Uterus (tissue), 3 donors: ENCODE measurements at regions not wholly inside any gene's neighbourhood (a gene's known extent, or its start where the extent isn't known, plus 50 kb on each side); places are given as distances from the start of the nearest gene placed in this dataset.
"Not testable (repeated sequence)": the region's sequence is repeated elsewhere in the genome, so short reads cannot be mapped to it uniquely, and the experiment has no call there.

Experiments
- DNase-seq, 2 donors: peaks; one replicate each; pipeline ENCODE4 v3.0.0-alpha.2; 2019 to 2020
- H3K27ac ChIP-seq, 2 donors: fragments of 200-600 bp; sonication (generic); 1 replicate in 1 of 2; 2 replicates in 1 of 2; pipeline ENCODE4 v1.5.1; 2016 to 2018
- H3K27me3 ChIP-seq, 2 donors: fragments of 200-600 bp; sonication (generic); one replicate each; pipeline ENCODE4 v1.5.1; 2018 to 2019; ENCODE audit warnings: control low read depth in 1 of 2
- H3K36me3 ChIP-seq, 2 donors: fragments of 200-600 bp; sonication (generic); one replicate each; pipeline ENCODE4 v1.5.1; 2019; ENCODE audit warnings: control low read depth in 1 of 2
- H3K4me1 ChIP-seq, 2 donors: fragments of 200-600 bp; sonication (generic); one replicate each; pipeline ENCODE4 v1.5.1; 2018 to 2019; ENCODE audit warnings: control low read depth in 1 of 2
- H3K4me3 ChIP-seq, 2 donors: fragments of 200-600 bp; sonication (generic); 1 replicate in 1 of 2; 2 replicates in 1 of 2; pipeline ENCODE4 v1.5.1; 2018 to 2019; ENCODE audit warnings: mild to moderate bottlenecking in 1 of 2
- H3K9me3 ChIP-seq, 2 donors: fragments of 200-600 bp; sonication (generic); one replicate each; pipeline ENCODE4 v1.5.1; 2019; ENCODE audit warnings: control low read depth in 1 of 2
- POLR2A ChIP-seq, 2 donors: fragments of 450-650 bp; IDR thresholded peaks; one replicate each; pipeline ENCODE4 v1.6.1; 2016; ENCODE audit warnings: antibody characterized with exemption in 2 of 2, mild to moderate bottlenecking in 1 of 2, moderate library complexity in 1 of 2
- intact Hi-C: fragments of 100-400 bp; cut with DNase I; formaldehyde crosslinking; loops from one replicate; pipeline ENCODE4 v1.15.1; 2023; ENCODE audit warnings: low total_unique reads
- TF ChIP-seq, protein P1 (sequence below), 4 experiments: fragments of 200-600 bp in 2 of 4; fragments of 450-650 bp in 2 of 4; sonication (generic) in 2 of 4; IDR thresholded peaks; one replicate each; pipeline ENCODE4 v1.5.1; 2016 to 2019; ENCODE audit warnings: antibody characterized with exemption in 4 of 4, mild to moderate bottlenecking in 2 of 4, moderate library complexity in 1 of 4
- donor health status: DM: yes; HTN: yes; CAD: no.

DNA sequence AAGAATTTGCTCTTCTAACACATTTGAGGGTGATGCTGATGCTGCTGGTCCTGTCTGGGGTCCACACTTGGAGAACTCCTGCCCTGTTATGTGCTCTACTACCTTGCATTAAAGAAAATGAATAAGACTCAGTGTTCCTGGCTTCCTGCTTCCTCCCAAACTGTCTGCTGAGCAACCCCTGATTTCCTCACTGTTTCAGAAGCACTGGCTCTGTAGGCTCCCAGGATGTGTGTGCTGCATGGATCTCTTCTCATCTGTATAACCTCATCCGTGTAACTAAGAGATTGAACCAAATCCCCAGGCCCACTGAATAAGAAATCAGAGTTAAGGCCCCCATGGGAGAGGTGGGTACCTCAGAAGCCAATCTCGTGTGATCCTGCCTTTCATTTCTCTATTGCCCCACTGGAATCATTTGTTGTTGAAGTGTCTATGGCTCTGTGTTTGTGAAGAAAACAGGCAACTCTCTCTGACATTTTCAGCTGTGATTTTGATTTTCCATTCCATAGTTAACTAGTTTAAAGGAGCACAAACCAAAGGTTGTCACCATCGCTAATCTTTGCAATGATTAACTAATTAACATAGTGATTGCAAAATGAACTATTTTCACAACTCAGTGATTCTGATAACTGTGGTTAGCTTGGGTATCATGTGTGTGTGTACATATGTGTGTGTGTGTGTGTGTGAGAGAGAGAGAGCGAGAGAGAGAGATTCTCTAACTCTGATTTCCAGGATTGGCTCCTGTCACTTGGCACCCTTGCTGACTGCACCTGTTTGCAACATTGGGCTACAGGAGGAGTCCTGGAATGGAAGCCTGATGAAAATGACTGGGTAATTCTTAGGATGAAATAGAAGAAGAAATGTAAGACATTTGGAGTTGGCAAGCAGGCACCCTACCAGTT, 196.2 kb downstream of the SLC38A4 start:
- peaks cover 0 to 4% of the 10 kb centered on the region in 2 donors for H3K9me3 ChIP-seq
- no peaks in the 10 kb centered on the region for H3K36me3 ChIP-seq
- no peaks in the 10 kb centered on the region for H3K4me1 ChIP-seq
- no peak overlapping the region for H3K27ac ChIP-seq
- H3K4me3 ChIP-seq: no peak overlapping the region
- TF ChIP-seq, protein P1, sequence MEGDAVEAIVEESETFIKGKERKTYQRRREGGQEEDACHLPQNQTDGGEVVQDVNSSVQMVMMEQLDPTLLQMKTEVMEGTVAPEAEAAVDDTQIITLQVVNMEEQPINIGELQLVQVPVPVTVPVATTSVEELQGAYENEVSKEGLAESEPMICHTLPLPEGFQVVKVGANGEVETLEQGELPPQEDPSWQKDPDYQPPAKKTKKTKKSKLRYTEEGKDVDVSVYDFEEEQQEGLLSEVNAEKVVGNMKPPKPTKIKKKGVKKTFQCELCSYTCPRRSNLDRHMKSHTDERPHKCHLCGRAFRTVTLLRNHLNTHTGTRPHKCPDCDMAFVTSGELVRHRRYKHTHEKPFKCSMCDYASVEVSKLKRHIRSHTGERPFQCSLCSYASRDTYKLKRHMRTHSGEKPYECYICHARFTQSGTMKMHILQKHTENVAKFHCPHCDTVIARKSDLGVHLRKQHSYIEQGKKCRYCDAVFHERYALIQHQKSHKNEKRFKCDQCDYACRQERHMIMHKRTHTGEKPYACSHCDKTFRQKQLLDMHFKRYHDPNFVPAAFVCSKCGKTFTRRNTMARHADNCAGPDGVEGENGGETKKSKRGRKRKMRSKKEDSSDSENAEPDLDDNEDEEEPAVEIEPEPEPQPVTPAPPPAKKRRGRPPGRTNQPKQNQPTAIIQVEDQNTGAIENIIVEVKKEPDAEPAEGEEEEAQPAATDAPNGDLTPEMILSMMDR (IDR thresholded peaks at IDR 0.05): no peak
- TF ChIP-seq POLR2A (IDR thresholded peaks at IDR 0.05): no peak
- intact Hi-C loops: no loop called here
- H3K27me3 ChIP-seq: no peaks in the 10 kb centered on the region
- DNase-seq: no peak

DNA sequence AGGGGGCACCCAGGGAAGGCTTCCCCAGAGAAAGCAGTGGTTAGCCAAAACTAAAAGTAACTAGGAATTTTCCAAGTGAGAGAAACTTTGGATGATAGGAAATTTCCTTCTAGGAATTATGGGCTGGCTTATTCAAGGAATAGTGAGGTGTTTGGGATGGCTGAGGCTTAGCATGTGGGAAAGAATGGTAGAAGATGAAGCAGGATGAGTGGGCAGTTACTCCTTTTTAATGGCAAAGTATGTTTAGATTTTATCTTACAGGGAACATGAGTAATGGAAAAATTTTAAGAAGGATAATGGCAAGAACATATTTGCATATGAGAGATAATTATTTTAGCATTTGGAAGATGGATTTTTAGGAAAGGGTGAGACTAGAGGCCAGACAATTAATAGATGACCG, 197.6 kb downstream of the SLC38A4 start:
- intact Hi-C loops: no loop called here
- Histone ChIP-seq H3K27me3 (no peaks in the 10 kb centered on the region), H3K27ac (no peak overlapping the region), H3K4me3 (no peak overlapping the region), H3K4me1 (no peaks in the 10 kb centered on the region), H3K36me3 (no peaks in the 10 kb centered on the region), H3K9me3 (peaks cover 0 to 4% of the 10 kb centered on the region in 2 donors)
- TF ChIP-seq, protein P1 (IDR thresholded peaks at IDR 0.05): no peak
- no peak for DNase-seq

DNA sequence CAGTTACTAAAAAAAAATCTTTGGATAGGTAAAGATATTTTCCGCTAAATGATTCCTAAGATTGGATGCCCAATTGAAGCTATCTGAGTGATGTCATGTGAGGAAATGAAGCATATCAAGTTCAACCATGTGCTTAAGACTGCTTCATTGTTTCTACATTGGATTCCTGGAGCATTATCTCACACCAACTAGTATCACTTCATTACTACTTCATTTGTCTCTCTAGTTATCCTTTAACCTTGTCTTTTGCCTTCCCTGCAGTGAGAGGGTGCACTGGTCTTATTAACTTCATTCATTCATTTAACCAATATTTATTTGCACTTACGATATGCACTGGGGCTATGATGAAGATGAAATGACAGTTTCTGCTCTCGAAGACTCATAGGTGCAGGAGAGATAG, 198.1 kb downstream of the SLC38A4 start:
- no peaks in the 10 kb centered on the region for H3K27me3 ChIP-seq

DNA sequence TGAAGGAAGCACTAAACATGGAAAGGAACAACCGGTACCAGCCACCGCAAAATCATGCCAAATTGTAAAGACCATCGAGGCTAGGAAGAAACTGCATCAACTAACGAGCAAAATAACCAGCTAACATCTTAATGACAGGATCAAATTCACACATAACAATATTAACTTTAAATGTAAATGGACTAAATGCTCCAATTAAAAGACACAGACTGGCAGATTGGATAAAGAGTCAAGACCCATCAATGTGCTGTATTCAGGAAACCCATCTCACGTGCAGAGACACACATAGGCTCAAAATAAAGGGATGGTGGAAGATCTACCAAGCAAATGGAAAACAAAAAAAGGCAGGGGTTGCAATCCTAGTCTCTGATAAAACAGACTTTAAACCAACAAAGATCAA, 206.3 kb downstream of the SLC38A4 start:
- H3K9me3 ChIP-seq, intact Hi-C loops, H3K4me3 ChIP-seq, DNase-seq, H3K36me3 ChIP-seq, H3K4me1 ChIP-seq, H3K27ac ChIP-seq, H3K27me3 ChIP-seq: not testable (repeated sequence)

More for the DNA sequence above, 198.1 kb downstream of the SLC38A4 start:
- Histone ChIP-seq H3K4me3 (no peak overlapping the region), H3K36me3 (no peaks in the 10 kb centered on the region), H3K4me1 (no peaks in the 10 kb centered on the region), H3K27ac (no peak overlapping the region), H3K9me3 (peaks cover 0 to 1% of the 10 kb centered on the region in 2 donors)
- no peak for DNase-seq
- intact Hi-C loops: no loop called here
- TF ChIP-seq, protein P1 (IDR thresholded peaks at IDR 0.05): no peak
- TF ChIP-seq POLR2A (IDR thresholded peaks at IDR 0.05): no peak

DNA sequence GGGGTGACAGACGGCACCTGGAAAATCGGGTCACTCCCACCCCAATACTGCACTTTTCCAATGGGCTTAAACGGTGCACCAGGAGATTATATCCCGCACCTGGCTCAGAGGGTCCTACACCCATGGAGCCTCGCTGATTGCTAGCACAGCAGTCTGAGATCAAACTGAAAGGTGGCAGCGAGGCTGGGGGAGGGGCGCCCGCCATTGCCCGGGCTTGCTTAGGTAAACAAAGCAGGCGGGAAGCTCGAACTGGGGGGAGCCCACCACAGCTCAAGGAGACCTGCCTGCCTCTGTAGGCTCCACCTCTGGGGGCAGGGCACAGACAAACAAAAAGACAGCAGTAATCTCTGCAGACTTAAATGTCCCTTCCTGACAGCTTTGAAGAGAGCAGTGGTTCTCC, 208.1 kb downstream of the SLC38A4 start:
- H3K27ac ChIP-seq, H3K4me3 ChIP-seq, DNase-seq, intact Hi-C loops, H3K27me3 ChIP-seq, H3K36me3 ChIP-seq, H3K4me1 ChIP-seq, H3K9me3 ChIP-seq: not testable (repeated sequence)

DNA sequence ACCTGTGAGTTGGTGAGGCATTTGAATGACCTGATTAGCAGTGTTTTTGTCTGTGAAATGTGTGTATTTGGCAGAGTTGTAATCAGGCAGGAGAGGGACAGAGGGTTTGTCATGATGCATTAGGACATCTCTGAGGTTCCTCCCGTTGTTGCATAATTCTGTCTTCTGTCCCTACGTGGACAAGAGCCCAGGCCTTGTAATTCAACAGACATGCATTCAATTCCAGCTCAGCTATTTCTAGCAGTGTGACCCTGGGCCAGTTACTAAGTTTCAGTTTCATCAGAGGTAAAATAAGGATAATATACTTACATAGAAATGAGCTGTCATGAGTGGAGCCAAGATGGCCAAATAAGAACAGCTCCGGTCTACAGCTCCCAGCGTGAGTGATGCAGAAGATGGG, 208.6 kb downstream of the SLC38A4 start:
- H3K27me3 ChIP-seq: no peaks in the 10 kb centered on the region
- no peaks in the 10 kb centered on the region for H3K4me1 ChIP-seq
- no peaks in the 10 kb centered on the region for H3K9me3 ChIP-seq
- H3K36me3 ChIP-seq: no peaks in the 10 kb centered on the region
- H3K4me3 ChIP-seq: no peak overlapping the region
- TF ChIP-seq POLR2A (IDR thresholded peaks at IDR 0.05): no peak
- TF ChIP-seq, protein P1 (IDR thresholded peaks at IDR 0.05): no peak
- intact Hi-C loops: no loop called here
- DNase-seq: peak; percentile 55 to 60
- peak overlapping the region in 1 of 2 donors; percentile 39 for H3K27ac ChIP-seq
